Fibroblast of villous mesenchyme (primary cell): ENCODE measurements at regions not wholly inside any gene's neighbourhood (a gene's known extent, or its start where the extent isn't known, plus 50 kb on each side); places are given as distances from the start of the nearest gene placed in this dataset.

Source experiments
- DNase-seq: peaks from one replicate; pipeline ENCODE4 v3.0.0-alpha.2; 2010; ENCODE audit warnings: low read depth
- H3K4me3 ChIP-seq: 2 replicates; pipeline ENCODE4 v1.5.1; 2011; ENCODE audit warnings: low read depth, mild to moderate bottlenecking, low read length
- CTCF ChIP-seq: IDR thresholded peaks from 2 replicates; pipeline ENCODE4 v1.5.1; 2012; ENCODE audit warnings: low read depth, mild to moderate bottlenecking, low read length; ENCODE audit not compliant: insufficient read depth

- DNase-seq = no peak
- TF ChIP-seq CTCF = no peak
- H3K4me3 ChIP-seq = no peak overlapping the region
Measured at GRCh38 chr3:84141571-84141970, 817.2 kb upstream of the CADM2 start.

GRCh38 chr3:84165328-84165727, 793.5 kb upstream of the CADM2 start:
- TF ChIP-seq CTCF = no peak
- no peak overlapping the region for H3K4me3 ChIP-seq
- DNase-seq = no peak

DNA sequence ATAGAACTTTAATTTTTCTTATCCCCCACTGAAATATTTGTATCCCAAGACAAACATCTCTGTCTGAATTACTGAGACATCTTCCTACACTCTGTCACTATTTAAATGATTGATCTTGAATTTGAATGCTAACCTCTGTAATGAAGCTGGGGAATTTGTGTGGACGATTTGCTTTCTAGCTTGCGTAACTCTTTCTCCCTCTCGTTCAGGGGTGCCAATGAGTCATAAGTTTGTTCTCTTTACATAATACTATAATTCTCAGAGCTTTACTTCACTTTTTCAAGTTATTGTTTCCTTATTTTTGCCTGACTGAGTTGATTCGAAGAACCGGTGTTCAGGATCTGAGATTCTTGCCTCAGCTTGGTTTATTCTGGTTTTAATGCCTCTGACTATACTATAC, 783.3 kb upstream of the CADM2 start:
- DNase-seq = no peak
- no peak for TF ChIP-seq CTCF
- H3K4me3 ChIP-seq = no peak overlapping the region

GRCh38 chr3:84184937-84185336, 773.9 kb upstream of the CADM2 start:
- no peak for DNase-seq
- H3K4me3 ChIP-seq = no peak overlapping the region
- TF ChIP-seq CTCF = no peak

DNA sequence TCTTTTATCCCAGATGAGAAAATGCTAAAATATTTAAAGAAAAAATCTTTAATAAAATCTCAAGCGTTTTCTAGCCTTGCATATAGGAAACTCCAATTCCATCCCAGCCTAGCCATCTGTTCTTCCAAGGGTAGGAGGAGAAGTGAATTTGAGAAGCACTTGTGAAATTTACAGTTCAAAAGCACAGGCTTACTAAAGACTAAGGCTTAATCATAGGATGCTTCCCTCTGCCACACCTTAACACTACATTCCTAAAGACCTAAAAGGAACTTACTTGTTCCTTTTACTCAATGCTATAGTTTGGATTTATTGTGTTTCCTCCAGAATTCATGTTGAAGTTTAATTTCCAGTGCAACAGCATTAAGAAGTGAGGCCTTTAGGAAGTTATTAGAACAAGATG, 764.8 kb upstream of the CADM2 start:
- no peak for DNase-seq
- TF ChIP-seq CTCF = no peak
- H3K4me3 ChIP-seq = no peak overlapping the region

GRCh38 chr3:84209474-84209873, 749.3 kb upstream of the CADM2 start:
- TF ChIP-seq CTCF = no peak
- H3K4me3 ChIP-seq = no peak overlapping the region
- no peak for DNase-seq

DNA sequence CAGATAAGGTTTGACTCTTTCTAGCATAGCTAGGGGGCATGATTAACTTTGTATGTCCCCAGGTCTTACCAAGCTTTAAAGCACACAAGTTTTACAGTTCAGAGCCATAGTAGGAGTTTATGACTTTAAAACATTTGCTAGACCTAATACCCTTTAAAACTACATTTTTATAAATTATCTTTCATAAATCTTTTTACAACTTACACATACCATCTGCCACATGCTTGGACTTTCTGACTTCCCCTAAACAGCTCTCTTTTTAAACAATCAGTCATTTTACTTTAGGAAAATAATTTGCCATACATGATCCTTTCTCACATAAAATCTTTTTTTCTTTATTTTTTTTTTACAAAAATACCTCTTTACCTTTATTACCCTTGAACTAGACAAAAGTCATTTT, 735.3 kb upstream of the CADM2 start:
- no peak for DNase-seq
- no peak overlapping the region for H3K4me3 ChIP-seq
- TF ChIP-seq CTCF = no peak
